ENCODE measurements at regions not wholly inside any gene's neighbourhood (a gene's known extent, or its start where the extent isn't known, plus 50 kb on each side); places are given as distances from the start of the nearest gene placed in this dataset.

- Mint-ChIP-seq H3K36me3 (no peaks in the 10 kb centered on the region), H3K27ac (no peak overlapping the region), H3K4me3 (no peak overlapping the region), H3K27me3 (ENCODE audit: low read depth in 3 of 3) (no peaks in the 10 kb centered on the region), H3K4me1 (no peaks in the 10 kb centered on the region), H3K9me3 (peaks cover 0 to 5% (median 0%) of the 10 kb centered on the region in 7 donors)
- no peak overlapping the region for H2AFZ ChIP-seq (ENCODE audit: insufficient read depth, low read depth, low read length, poor library complexity, severe bottlenecking)
- TF ChIP-seq, protein P1, sequence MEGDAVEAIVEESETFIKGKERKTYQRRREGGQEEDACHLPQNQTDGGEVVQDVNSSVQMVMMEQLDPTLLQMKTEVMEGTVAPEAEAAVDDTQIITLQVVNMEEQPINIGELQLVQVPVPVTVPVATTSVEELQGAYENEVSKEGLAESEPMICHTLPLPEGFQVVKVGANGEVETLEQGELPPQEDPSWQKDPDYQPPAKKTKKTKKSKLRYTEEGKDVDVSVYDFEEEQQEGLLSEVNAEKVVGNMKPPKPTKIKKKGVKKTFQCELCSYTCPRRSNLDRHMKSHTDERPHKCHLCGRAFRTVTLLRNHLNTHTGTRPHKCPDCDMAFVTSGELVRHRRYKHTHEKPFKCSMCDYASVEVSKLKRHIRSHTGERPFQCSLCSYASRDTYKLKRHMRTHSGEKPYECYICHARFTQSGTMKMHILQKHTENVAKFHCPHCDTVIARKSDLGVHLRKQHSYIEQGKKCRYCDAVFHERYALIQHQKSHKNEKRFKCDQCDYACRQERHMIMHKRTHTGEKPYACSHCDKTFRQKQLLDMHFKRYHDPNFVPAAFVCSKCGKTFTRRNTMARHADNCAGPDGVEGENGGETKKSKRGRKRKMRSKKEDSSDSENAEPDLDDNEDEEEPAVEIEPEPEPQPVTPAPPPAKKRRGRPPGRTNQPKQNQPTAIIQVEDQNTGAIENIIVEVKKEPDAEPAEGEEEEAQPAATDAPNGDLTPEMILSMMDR (IDR thresholded peaks at IDR 0.05) = no peak
- DNase-seq = no peak
- H3K79me2 ChIP-seq (ENCODE audit: insufficient read depth, low read length) = no peaks in the 10 kb centered on the region
- H3K27ac ChIP-seq (ENCODE audit: low read depth in 1 of 2, low read length in 2 of 2) = no peak overlapping the region
- H3K4me3 ChIP-seq (replicated peaks in 1 of 3; ENCODE audit: low read depth in 2 of 3, low read length in 3 of 3) = no peak overlapping the region
- intact Hi-C loops (cut with micrococcal nuclease) = no loop called here
- H3K4me2 ChIP-seq (replicated peaks; ENCODE audit: extremely low read depth, low read length, poor library complexity, severe bottlenecking) = no peak overlapping the region
- no peaks in the 10 kb centered on the region for H4K20me1 ChIP-seq (ENCODE audit: insufficient read depth, low read length)
- no peaks in the 10 kb centered on the region for H3K4me1 ChIP-seq (ENCODE audit: control insufficient read depth in 1 of 2, insufficient read depth in 2 of 2, low read length in 2 of 2)
- no peaks in the 10 kb centered on the region for H3K27me3 ChIP-seq (ENCODE audit: control insufficient read depth in 2 of 2, insufficient read depth in 2 of 2, low read length in 2 of 2)
- H3K9me3 ChIP-seq (replicated peaks in 1 of 2; ENCODE audit: control insufficient read depth in 1 of 2, insufficient read depth in 1 of 2, low read length in 2 of 2) = no peaks in the 10 kb centered on the region
- 100% methylated on average over 1 of the region's 6 CpGs for WGBS (ENCODE audit: insufficient coverage)
- no peak overlapping the region for H3K9ac ChIP-seq (ENCODE audit: insufficient read depth, low read length, poor library complexity, severe bottlenecking)
- H3K36me3 ChIP-seq (replicated peaks in 1 of 2; ENCODE audit: control insufficient read depth in 1 of 2, insufficient read depth in 2 of 2, low read length in 2 of 2) = no peaks in the 10 kb centered on the region
Observed at GRCh38 chr14:39998854-39999253, 566.6 kb upstream of the FBXO33 start.

- Mint-ChIP-seq H3K4me1 (no peaks in the 10 kb centered on the region), H3K27me3 (ENCODE audit: low read depth in 3 of 3) (no peaks in the 10 kb centered on the region), H3K27ac (no peak overlapping the region), H3K9me3 (peaks cover 0 to 5% (median 0%) of the 10 kb centered on the region in 7 donors), H3K4me3 (no peak overlapping the region), H3K36me3 (no peaks in the 10 kb centered on the region)
- Histone ChIP-seq H2AFZ (ENCODE audit: insufficient read depth, low read depth, low read length, poor library complexity, severe bottlenecking) (no peak overlapping the region), H3K79me2 (ENCODE audit: insufficient read depth, low read length) (no peaks in the 10 kb centered on the region), H4K20me1 (ENCODE audit: insufficient read depth, low read length) (no peaks in the 10 kb centered on the region), H3K9ac (ENCODE audit: insufficient read depth, low read length, poor library complexity, severe bottlenecking) (no peak overlapping the region), H3K9me3 (replicated peaks in 1 of 2; ENCODE audit: control insufficient read depth in 1 of 2, insufficient read depth in 1 of 2, low read length in 2 of 2) (no peaks in the 10 kb centered on the region), H3K4me1 (ENCODE audit: control insufficient read depth in 1 of 2, insufficient read depth in 2 of 2, low read length in 2 of 2) (no peaks in the 10 kb centered on the region), H3K27me3 (ENCODE audit: control insufficient read depth in 2 of 2, insufficient read depth in 2 of 2, low read length in 2 of 2) (no peaks in the 10 kb centered on the region), H3K36me3 (replicated peaks in 1 of 2; ENCODE audit: control insufficient read depth in 1 of 2, insufficient read depth in 2 of 2, low read length in 2 of 2) (no peaks in the 10 kb centered on the region), H3K4me2 (replicated peaks; ENCODE audit: extremely low read depth, low read length, poor library complexity, severe bottlenecking) (no peak overlapping the region), H3K27ac (ENCODE audit: low read depth in 1 of 2, low read length in 2 of 2) (no peak overlapping the region), H3K4me3 (replicated peaks in 1 of 3; ENCODE audit: low read depth in 2 of 3, low read length in 3 of 3) (no peak overlapping the region)
- TF ChIP-seq, protein P1 (IDR thresholded peaks at IDR 0.05) = no peak
- no peak for DNase-seq
- intact Hi-C loops (cut with micrococcal nuclease) = no loop called here
- no CpG with 5 or more reads among the region's 2 CpGs for WGBS (ENCODE audit: insufficient coverage)
Observed at GRCh38 chr14:39998114-39998513, 565.9 kb upstream of the FBXO33 start.
